HG02678 (cell line): ENCODE measurements at regions not wholly inside any gene's neighbourhood (a gene's known extent, or its start where the extent isn't known, plus 50 kb on each side); places are given as distances from the start of the nearest gene placed in this dataset.

Experiments
- ATAC-seq: cut with Tn5 transposase; IDR thresholded peaks from one replicate; pipeline ENCODE4 v1.9.1; 2021; ENCODE audit warnings: mild to moderate bottlenecking, moderate library complexity; ENCODE audit not compliant: unreplicated experiment

- no peak for ATAC-seq
Measured at GRCh38 chr4:53656421-53656981, 65.2 kb upstream of the LNX1 start.

GRCh38 chr4:53654300-53654758 lies 63.0 kb upstream of the LNX1 start:
- no peak for ATAC-seq

GRCh38 chr4:53653484-53654053 lies 62.3 kb upstream of the LNX1 start:
- ATAC-seq: peak; percentile 68

- ATAC-seq: no peak
Measured at GRCh38 chr4:53651156-53651735, 60.0 kb upstream of the LNX1 start.

- ATAC-seq: no peak
Measured at GRCh38 chr4:53649357-53649756, 58.1 kb upstream of the LNX1 start.

GRCh38 chr4:53647547-53647946 lies 56.3 kb upstream of the LNX1 start:
- ATAC-seq: peak; percentile 81

- ATAC-seq: no peak
Measured at GRCh38 chr4:53646795-53647194, 55.5 kb upstream of the LNX1 start.

GRCh38 chr4:53645108-53645507 lies 53.8 kb upstream of the LNX1 start:
- no peak for ATAC-seq

GRCh38 chr4:53644607-53645006 lies 53.3 kb upstream of the LNX1 start:
- ATAC-seq: no peak
